Neural cell (in vitro differentiated cells): ENCODE measurements at regions not wholly inside any gene's neighbourhood (a gene's known extent, or its start where the extent isn't known, plus 50 kb on each side); places are given as distances from the start of the nearest gene placed in this dataset.

Experiments
- H2AFZ ChIP-seq: fragments of 200-600, 300-800 bp; sonication (generic), shearing (Covaris generic); 2 replicates; pipeline ENCODE4 v1.6.0; 2014; ENCODE audit warnings: low read depth, mild to moderate bottlenecking, antibody characterized with exemption, low read length, moderate library complexity
- H3F3A ChIP-seq: fragments of 200-600 bp; shearing (Covaris generic); 2 replicates; pipeline ENCODE4 v1.6.1; 2016; ENCODE audit warnings: mild to moderate bottlenecking, moderate library complexity, mixed read lengths, antibody characterized with exemption, low read length; ENCODE audit not compliant: insufficient read depth, poor library complexity, severe bottlenecking
- H3K27ac ChIP-seq: fragments of 200-600, 300-800 bp; sonication (generic), shearing (Covaris generic); 2 replicates; pipeline ENCODE4 v1.5.1; 2014; ENCODE audit warnings: mild to moderate bottlenecking, low read length, moderate library complexity
- H3K27me3 ChIP-seq: fragments of 300-800, 200-600 bp; sonication (generic), shearing (Covaris generic); 2 replicates; pipeline ENCODE4 v1.6.0; 2014; ENCODE audit warnings: mild to moderate bottlenecking, low read depth, low read length, moderate library complexity; ENCODE audit not compliant: insufficient read depth
- H3K36me3 ChIP-seq: fragments of 300-800, 200-600 bp; sonication (generic), shearing (Covaris generic); 2 replicates; pipeline ENCODE4 v1.5.1; 2014; ENCODE audit warnings: mild to moderate bottlenecking, antibody characterized with exemption, low read length, moderate library complexity; ENCODE audit not compliant: insufficient read depth
- H3K4me2 ChIP-seq: fragments of 300-800, 200-600 bp; sonication (generic), shearing (Covaris generic); 2 replicates; pipeline ENCODE4 v1.6.0; 2014; ENCODE audit warnings: mild to moderate bottlenecking, low read length
- H3K4me3 ChIP-seq: fragments of 300-800, 200-600 bp; sonication (generic), shearing (Covaris generic); 2 replicates; pipeline ENCODE4 v1.5.1; 2014; ENCODE audit warnings: mild to moderate bottlenecking, low read length, moderate library complexity
- H3K79me2 ChIP-seq: fragments of 200-600 bp; shearing (Covaris generic); replicated peaks from 2 replicates; pipeline ENCODE4 v1.6.0; 2014; ENCODE audit warnings: mild to moderate bottlenecking, low read length, moderate library complexity; ENCODE audit not compliant: insufficient read depth
- H3K9ac ChIP-seq: fragments of 300-800, 200-600 bp; sonication (generic), shearing (Covaris generic); 2 replicates; pipeline ENCODE4 v1.6.1; 2016; ENCODE audit warnings: mild to moderate bottlenecking, low read length, mixed read lengths
- H3K9me2 ChIP-seq: fragments of 200-600 bp; shearing (Covaris generic); 2 replicates; pipeline ENCODE4 v1.6.1; 2016; ENCODE audit warnings: mild to moderate bottlenecking, low read length, mixed read lengths; ENCODE audit not compliant: insufficient read depth
- H3K9me3 ChIP-seq: fragments of 200-600, 300-800 bp; sonication (generic), shearing (Covaris generic); 2 replicates; pipeline ENCODE4 v1.6.1; 2016; ENCODE audit warnings: mild to moderate bottlenecking, mixed run types, low read length, moderate library complexity, mixed read lengths
- H4K20me1 ChIP-seq: fragments of 200-600 bp; shearing (Covaris generic); 2 replicates; pipeline ENCODE4 v1.6.1; 2016; ENCODE audit warnings: mild to moderate bottlenecking, mixed run types; ENCODE audit not compliant: insufficient read depth
- CTCF ChIP-seq: fragments of 450-650 bp; IDR thresholded peaks from 2 replicates; pipeline ENCODE4 v1.5.1; 2014; ENCODE audit warnings: antibody characterized with exemption, mild to moderate bottlenecking, moderate library complexity; ENCODE audit not compliant: poor library complexity, severe bottlenecking
- EP300 ChIP-seq: fragments of 450-650 bp; conservative IDR thresholded peaks from 2 replicates; pipeline ENCODE4 v1.6.1; 2014; ENCODE audit warnings: antibody characterized with exemption, mild to moderate bottlenecking, moderate library complexity; ENCODE audit not compliant: poor library complexity, severe bottlenecking
- EZH2 ChIP-seq: fragments of 200-600, 300-800 bp; shearing (Covaris generic), sonication (generic); IDR thresholded peaks from 2 replicates; pipeline ENCODE4 v1.6.1; 2014; ENCODE audit warnings: antibody characterized with exemption, low read length, borderline replicate concordance, mild to moderate bottlenecking; ENCODE audit not compliant: insufficient read depth, poor library complexity, severe bottlenecking
- MXI1 ChIP-seq: fragments of 450-650 bp; conservative IDR thresholded peaks from 2 replicates; pipeline ENCODE4 v1.6.1; 2014; ENCODE audit warnings: antibody characterized with exemption, mild to moderate bottlenecking; ENCODE audit not compliant: poor library complexity, severe bottlenecking
- POLR2AphosphoS5 ChIP-seq: IDR thresholded peaks from 2 replicates; pipeline ENCODE4 v1.6.1; 2012
- RAD21 ChIP-seq: fragments of 450-650 bp; conservative IDR thresholded peaks from 2 replicates; pipeline ENCODE4 v1.6.1; 2014; ENCODE audit warnings: antibody characterized with exemption, mild to moderate bottlenecking, moderate library complexity
- REST ChIP-seq: IDR thresholded peaks from 2 replicates; pipeline ENCODE4 v1.6.1; 2012; ENCODE audit warnings: borderline replicate concordance
- SMC3 ChIP-seq: fragments of 450-650 bp; conservative IDR thresholded peaks from 2 replicates; pipeline ENCODE4 v1.6.1; 2014; ENCODE audit warnings: antibody characterized with exemption, mild to moderate bottlenecking, moderate library complexity; ENCODE audit not compliant: poor library complexity
- TAF1 ChIP-seq: IDR thresholded peaks from 2 replicates; pipeline ENCODE4 v1.6.1; 2012; ENCODE audit warnings: low read depth

GRCh38 chr14:53567236-53567780 lies 389.3 kb downstream of the BMP4 start:
- no peak overlapping the region for H3K4me3 ChIP-seq
- no peak overlapping the region for H3K4me2 ChIP-seq
- no peaks in the 10 kb centered on the region for H3K79me2 ChIP-seq
- no peaks in the 10 kb centered on the region for H3K9me2 ChIP-seq
- TF ChIP-seq EP300 = no peak
- no peak for TF ChIP-seq SMC3
- TF ChIP-seq MXI1 = no peak
- TF ChIP-seq REST = no peak
- TF ChIP-seq EZH2 = no peak
- no peak for TF ChIP-seq POLR2AphosphoS5
- no peak for TF ChIP-seq TAF1
- no peak for TF ChIP-seq CTCF
- TF ChIP-seq RAD21 = no peak
- no peaks in the 10 kb centered on the region for H3F3A ChIP-seq
- H3K27me3 ChIP-seq = no peaks in the 10 kb centered on the region
- no peaks in the 10 kb centered on the region for H4K20me1 ChIP-seq
- no peak overlapping the region for H3K9ac ChIP-seq
- no peak overlapping the region for H3K27ac ChIP-seq
- H2AFZ ChIP-seq = no peak overlapping the region
- H3K36me3 ChIP-seq = no peaks in the 10 kb centered on the region
- peaks cover 6% of the 10 kb centered on the region for H3K9me3 ChIP-seq

- Histone ChIP-seq H3F3A (no peaks in the 10 kb centered on the region), H3K79me2 (no peaks in the 10 kb centered on the region), H3K9me3 (peaks cover 6% of the 10 kb centered on the region), H3K9me2 (no peaks in the 10 kb centered on the region), H4K20me1 (no peaks in the 10 kb centered on the region), H3K36me3 (no peaks in the 10 kb centered on the region), H2AFZ (no peak overlapping the region), H3K27ac (no peak overlapping the region), H3K9ac (no peak overlapping the region), H3K4me2 (no peak overlapping the region), H3K4me3 (no peak overlapping the region), H3K27me3 (no peaks in the 10 kb centered on the region)
- TF ChIP-seq RAD21 = no peak
- TF ChIP-seq EP300 = no peak
- no peak for TF ChIP-seq SMC3
- TF ChIP-seq TAF1 = no peak
- TF ChIP-seq CTCF = no peak
- no peak for TF ChIP-seq REST
- TF ChIP-seq MXI1 = no peak
- no peak for TF ChIP-seq POLR2AphosphoS5
- no peak for TF ChIP-seq EZH2
Observed at GRCh38 chr14:53564870-53565269, 391.8 kb downstream of the BMP4 start.
